ENCODE measurements at regions not wholly inside any gene's neighbourhood (a gene's known extent, or its start where the extent isn't known, plus 50 kb on each side); places are given as distances from the start of the nearest gene placed in this dataset.

GRCh38 chr15:52866698-52867097 lies 76.6 kb upstream of the ONECUT1 start:
- H3K4me3 Mint-ChIP-seq (ENCODE audit: unreplicated experiment): no peak overlapping the region
- TF ChIP-seq, protein P1, sequence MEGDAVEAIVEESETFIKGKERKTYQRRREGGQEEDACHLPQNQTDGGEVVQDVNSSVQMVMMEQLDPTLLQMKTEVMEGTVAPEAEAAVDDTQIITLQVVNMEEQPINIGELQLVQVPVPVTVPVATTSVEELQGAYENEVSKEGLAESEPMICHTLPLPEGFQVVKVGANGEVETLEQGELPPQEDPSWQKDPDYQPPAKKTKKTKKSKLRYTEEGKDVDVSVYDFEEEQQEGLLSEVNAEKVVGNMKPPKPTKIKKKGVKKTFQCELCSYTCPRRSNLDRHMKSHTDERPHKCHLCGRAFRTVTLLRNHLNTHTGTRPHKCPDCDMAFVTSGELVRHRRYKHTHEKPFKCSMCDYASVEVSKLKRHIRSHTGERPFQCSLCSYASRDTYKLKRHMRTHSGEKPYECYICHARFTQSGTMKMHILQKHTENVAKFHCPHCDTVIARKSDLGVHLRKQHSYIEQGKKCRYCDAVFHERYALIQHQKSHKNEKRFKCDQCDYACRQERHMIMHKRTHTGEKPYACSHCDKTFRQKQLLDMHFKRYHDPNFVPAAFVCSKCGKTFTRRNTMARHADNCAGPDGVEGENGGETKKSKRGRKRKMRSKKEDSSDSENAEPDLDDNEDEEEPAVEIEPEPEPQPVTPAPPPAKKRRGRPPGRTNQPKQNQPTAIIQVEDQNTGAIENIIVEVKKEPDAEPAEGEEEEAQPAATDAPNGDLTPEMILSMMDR (IDR thresholded peaks at IDR 0.05; ENCODE audit: unreplicated experiment): no peak
- peaks cover 3% of the 10 kb centered on the region for H3K27me3 Mint-ChIP-seq (ENCODE audit: unreplicated experiment)
- H3K9me3 Mint-ChIP-seq (ENCODE audit: unreplicated experiment): peaks cover 4% of the 10 kb centered on the region
- DNase-seq (ENCODE audit: low spot score): no peak
- no peak overlapping the region for H3K27ac Mint-ChIP-seq (ENCODE audit: unreplicated experiment)
- no peaks in the 10 kb centered on the region for H3K4me1 Mint-ChIP-seq (ENCODE audit: unreplicated experiment)
- H3K36me3 Mint-ChIP-seq (ENCODE audit: low read depth, unreplicated experiment): no peaks in the 10 kb centered on the region

DNA sequence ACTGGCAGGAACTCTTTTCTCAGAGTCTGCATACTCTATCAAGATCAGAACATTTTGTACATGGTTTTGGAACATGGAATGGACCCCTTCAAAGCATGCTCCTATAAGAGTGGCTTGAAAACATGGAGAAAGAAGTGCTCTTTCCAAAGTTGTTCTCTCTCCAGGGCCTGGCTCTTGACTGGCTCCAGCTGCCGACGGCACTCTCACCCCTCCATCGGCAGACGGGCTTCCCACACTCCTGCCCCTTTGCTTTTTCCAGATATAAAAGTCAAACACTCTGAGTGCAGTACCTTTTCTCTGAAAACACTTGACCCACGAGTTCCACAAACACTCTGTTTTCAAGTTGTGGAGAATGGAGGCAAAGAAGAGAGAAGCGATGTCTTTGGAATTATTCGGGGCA lies 72.5 kb upstream of the ONECUT1 start:
- TF ChIP-seq, protein P1 (IDR thresholded peaks at IDR 0.05; ENCODE audit: unreplicated experiment): no peak
- Mint-ChIP-seq H3K27ac (ENCODE audit: unreplicated experiment) (no peak overlapping the region), H3K27me3 (ENCODE audit: unreplicated experiment) (peaks cover 3% of the 10 kb centered on the region), H3K4me3 (ENCODE audit: unreplicated experiment) (no peak overlapping the region), H3K36me3 (ENCODE audit: low read depth, unreplicated experiment) (no peaks in the 10 kb centered on the region), H3K9me3 (ENCODE audit: unreplicated experiment) (peaks cover 4% of the 10 kb centered on the region), H3K4me1 (ENCODE audit: unreplicated experiment) (no peaks in the 10 kb centered on the region)
- no peak for DNase-seq (ENCODE audit: low spot score)

DNA sequence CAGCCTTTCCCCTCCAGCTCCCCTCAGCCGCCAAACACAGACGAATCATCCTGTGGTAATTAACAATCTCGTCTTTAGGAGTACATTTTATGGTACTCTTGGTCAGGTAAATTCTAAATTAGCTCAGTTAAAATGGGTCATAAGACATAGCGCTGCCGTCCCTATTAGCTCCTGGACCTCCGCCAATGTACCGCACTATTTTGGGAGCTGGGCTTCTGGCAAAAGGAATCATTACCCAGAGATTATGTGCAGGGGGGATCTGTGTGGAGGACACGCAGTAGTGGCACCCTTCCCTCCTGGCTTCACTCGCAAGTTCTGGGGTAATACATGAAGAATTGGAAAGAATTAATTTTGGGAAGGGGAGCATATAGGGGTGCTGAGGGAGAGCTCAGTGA lies 68.6 kb upstream of the ONECUT1 start:
- Mint-ChIP-seq H3K4me1 (ENCODE audit: unreplicated experiment) (no peaks in the 10 kb centered on the region), H3K9me3 (ENCODE audit: unreplicated experiment) (no peaks in the 10 kb centered on the region), H3K36me3 (ENCODE audit: low read depth, unreplicated experiment) (no peaks in the 10 kb centered on the region), H3K27ac (ENCODE audit: unreplicated experiment) (no peak overlapping the region), H3K4me3 (ENCODE audit: unreplicated experiment) (no peak overlapping the region), H3K27me3 (ENCODE audit: unreplicated experiment) (no peaks in the 10 kb centered on the region)
- TF ChIP-seq, protein P1 (IDR thresholded peaks at IDR 0.05; ENCODE audit: unreplicated experiment): no peak
- DNase-seq (ENCODE audit: low spot score): no peak

- H3K9me3 Mint-ChIP-seq (ENCODE audit: unreplicated experiment): no peaks in the 10 kb centered on the region
Measured at GRCh38 chr15:52857937-52858781, 68.0 kb upstream of the ONECUT1 start.

DNA sequence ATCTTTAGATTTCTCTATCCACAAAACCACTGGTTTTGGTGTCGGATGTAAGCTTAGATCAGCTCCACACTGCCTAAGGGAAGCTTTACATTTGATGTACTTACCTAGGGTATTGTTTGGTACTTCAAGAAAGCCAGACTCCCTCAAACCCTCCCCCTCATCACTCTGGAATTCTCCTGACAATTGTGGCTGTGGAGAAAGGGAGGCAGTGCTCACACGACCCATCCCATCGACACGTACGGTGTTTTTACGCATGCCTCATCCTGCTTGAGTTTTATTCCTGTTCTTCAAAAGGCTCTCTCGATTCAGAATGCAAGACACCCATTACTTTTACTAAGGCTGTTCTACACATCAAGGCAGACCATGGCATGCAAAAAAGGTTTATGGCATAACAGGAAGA lies 67.3 kb upstream of the ONECUT1 start:
- Mint-ChIP-seq H3K27me3 (ENCODE audit: unreplicated experiment) (no peaks in the 10 kb centered on the region), H3K27ac (ENCODE audit: unreplicated experiment) (no peak overlapping the region), H3K4me1 (ENCODE audit: unreplicated experiment) (no peaks in the 10 kb centered on the region), H3K9me3 (ENCODE audit: unreplicated experiment) (no peaks in the 10 kb centered on the region), H3K36me3 (ENCODE audit: low read depth, unreplicated experiment) (no peaks in the 10 kb centered on the region), H3K4me3 (ENCODE audit: unreplicated experiment) (no peak overlapping the region)
- TF ChIP-seq, protein P1 (IDR thresholded peaks at IDR 0.05; ENCODE audit: unreplicated experiment): no peak
- DNase-seq (ENCODE audit: low spot score): no peak

More at GRCh38 chr15:52857937-52858781, 68.0 kb upstream of the ONECUT1 start:
- Mint-ChIP-seq H3K27me3 (ENCODE audit: unreplicated experiment) (no peaks in the 10 kb centered on the region), H3K27ac (ENCODE audit: unreplicated experiment) (no peak overlapping the region), H3K36me3 (ENCODE audit: low read depth, unreplicated experiment) (no peaks in the 10 kb centered on the region), H3K4me3 (ENCODE audit: unreplicated experiment) (no peak overlapping the region), H3K4me1 (ENCODE audit: unreplicated experiment) (no peaks in the 10 kb centered on the region)
- TF ChIP-seq, protein P1 (IDR thresholded peaks at IDR 0.05; ENCODE audit: unreplicated experiment): no peak
- no peak for DNase-seq (ENCODE audit: low spot score)

All from endothelial cell (in vitro differentiated cells).